BE2C (cell line): ENCODE measurements at regions not wholly inside any gene's neighbourhood (a gene's known extent, or its start where the extent isn't known, plus 50 kb on each side); places are given as distances from the start of the nearest gene placed in this dataset.
A peak's percentile ranks its signal among the peaks of the same experiment; 100 is the strongest.

Experiments
- DNase-seq: peaks from one replicate; pipeline ENCODE4 v3.0.0-alpha.2; 2020
- H3K27me3 ChIP-seq: fragments of 250-450 bp; sonication (Bioruptor Pico); 2 replicates; pipeline ENCODE4 v1.5.1; 2020; ENCODE audit warnings: mild to moderate bottlenecking
- H3K36me3 ChIP-seq: fragments of 250-450 bp; sonication (Bioruptor Pico); 2 replicates; pipeline ENCODE4 v1.5.1; 2020; ENCODE audit warnings: mild to moderate bottlenecking
- H3K4me1 ChIP-seq: fragments of 250-450 bp; sonication (Bioruptor Pico); 2 replicates; pipeline ENCODE4 v1.5.1; 2020
- H3K4me3 ChIP-seq: 2 replicates; pipeline ENCODE4 v1.5.1; 2011; ENCODE audit warnings: low read depth, low read length
- H3K9me3 ChIP-seq: fragments of 250-450 bp; sonication (Bioruptor Pico); 2 replicates; pipeline ENCODE4 v1.5.1; 2020
- CTCF ChIP-seq: IDR thresholded peaks from 2 replicates; pipeline ENCODE4 v1.5.1; 2012; ENCODE audit warnings: mild to moderate bottlenecking, low read depth, low read length

GRCh38 chr17:69609473-69610305 is 195.2 kb downstream of the MAP2K6 start:
- no peak for DNase-seq
- TF ChIP-seq CTCF, result peak; percentile 77
- H3K36me3 ChIP-seq, result no peaks in the 10 kb centered on the region
- H3K4me1 ChIP-seq, result no peaks in the 10 kb centered on the region
- no peaks in the 10 kb centered on the region for H3K27me3 ChIP-seq
- H3K9me3 ChIP-seq, result no peaks in the 10 kb centered on the region
- H3K4me3 ChIP-seq, result no peak overlapping the region

- TF ChIP-seq CTCF, result no peak
- Histone ChIP-seq H3K36me3 (no peaks in the 10 kb centered on the region), H3K4me3 (no peak overlapping the region), H3K9me3 (no peaks in the 10 kb centered on the region), H3K4me1 (no peaks in the 10 kb centered on the region), H3K27me3 (no peaks in the 10 kb centered on the region)
- DNase-seq, result no peak
These were observed 205.9 kb downstream of the MAP2K6 start for GRCh38 chr17:69620363-69620762.

GRCh38 chr17:69625474-69625873 is 211.0 kb downstream of the MAP2K6 start:
- no peak overlapping the region for H3K4me3 ChIP-seq
- no peaks in the 10 kb centered on the region for H3K4me1 ChIP-seq
- DNase-seq, result no peak
- H3K27me3 ChIP-seq, result no peaks in the 10 kb centered on the region
- H3K36me3 ChIP-seq, result no peaks in the 10 kb centered on the region
- no peak for TF ChIP-seq CTCF
- H3K9me3 ChIP-seq, result no peaks in the 10 kb centered on the region

GRCh38 chr17:69630056-69630635 is 215.6 kb downstream of the MAP2K6 start:
- Histone ChIP-seq H3K36me3 (no peaks in the 10 kb centered on the region), H3K9me3 (no peaks in the 10 kb centered on the region), H3K4me3 (no peak overlapping the region), H3K4me1 (no peaks in the 10 kb centered on the region), H3K27me3 (no peaks in the 10 kb centered on the region)
- TF ChIP-seq CTCF, result no peak
- no peak for DNase-seq

- H3K27me3 ChIP-seq, result no peaks in the 10 kb centered on the region
- TF ChIP-seq CTCF, result no peak
- H3K36me3 ChIP-seq, result no peaks in the 10 kb centered on the region
- no peak overlapping the region for H3K4me3 ChIP-seq
- no peaks in the 10 kb centered on the region for H3K9me3 ChIP-seq
- H3K4me1 ChIP-seq, result no peaks in the 10 kb centered on the region
- DNase-seq, result no peak
These were observed 220.3 kb downstream of the MAP2K6 start for GRCh38 chr17:69634844-69635243.
